Effector CD4-positive, alpha-beta T cell (primary cell): ENCODE measurements at regions not wholly inside any gene's neighbourhood (a gene's known extent, or its start where the extent isn't known, plus 50 kb on each side); places are given as distances from the start of the nearest gene placed in this dataset.

ENCODE experiments used
- DNase-seq: peaks from one replicate; pipeline ENCODE4 v3.0.0-alpha.2; 2020

- DNase-seq, result no peak
Observed at GRCh38 chr10:83165265-83165664, 974.0 kb upstream of the GHITM start.

DNA sequence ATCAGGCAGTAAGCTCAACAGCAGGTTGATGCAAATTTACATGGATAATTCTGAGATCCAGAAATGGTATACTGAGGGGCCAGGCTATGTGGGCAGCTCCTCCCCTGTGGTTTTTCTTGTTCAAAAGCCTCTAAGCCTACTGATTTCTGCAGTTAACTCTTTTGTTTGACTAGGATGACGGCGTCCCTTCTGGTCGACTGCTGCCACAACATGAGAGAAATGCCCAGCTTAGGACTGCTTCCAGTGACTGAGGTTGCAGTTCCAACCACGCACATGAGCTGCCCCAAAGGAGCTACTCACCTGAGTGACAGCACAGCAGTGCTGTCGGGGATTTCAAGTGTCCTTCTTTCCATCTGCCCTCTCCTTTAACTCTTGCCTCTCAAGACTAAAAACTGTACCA lies 973.0 kb upstream of the GHITM start:
- no peak for DNase-seq

- DNase-seq, result no peak
Observed at GRCh38 chr10:83167081-83167480, 972.2 kb upstream of the GHITM start.

- no peak for DNase-seq
Observed at GRCh38 chr10:83176901-83177300, 962.4 kb upstream of the GHITM start.

DNA sequence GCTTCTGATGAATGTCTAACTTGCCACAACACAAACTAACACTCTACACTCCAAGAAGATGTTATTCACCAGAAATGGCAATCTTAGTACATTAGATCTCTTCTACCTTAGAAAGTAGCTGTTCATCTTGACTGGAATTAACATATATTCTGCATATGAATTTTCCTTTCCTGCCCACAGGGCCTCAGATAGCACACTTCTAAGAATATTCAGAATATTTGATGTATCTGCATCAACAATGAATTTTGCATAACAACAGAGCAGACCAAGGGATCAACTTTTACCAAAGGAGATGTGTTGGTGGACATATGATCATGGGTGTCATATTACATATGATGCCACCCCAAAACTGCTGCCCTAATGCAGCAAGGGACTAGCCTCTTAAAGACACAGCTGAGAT lies 960.8 kb upstream of the GHITM start:
- DNase-seq, result no peak

- DNase-seq, result no peak
Observed at GRCh38 chr10:83179371-83179770, 959.9 kb upstream of the GHITM start.

DNA sequence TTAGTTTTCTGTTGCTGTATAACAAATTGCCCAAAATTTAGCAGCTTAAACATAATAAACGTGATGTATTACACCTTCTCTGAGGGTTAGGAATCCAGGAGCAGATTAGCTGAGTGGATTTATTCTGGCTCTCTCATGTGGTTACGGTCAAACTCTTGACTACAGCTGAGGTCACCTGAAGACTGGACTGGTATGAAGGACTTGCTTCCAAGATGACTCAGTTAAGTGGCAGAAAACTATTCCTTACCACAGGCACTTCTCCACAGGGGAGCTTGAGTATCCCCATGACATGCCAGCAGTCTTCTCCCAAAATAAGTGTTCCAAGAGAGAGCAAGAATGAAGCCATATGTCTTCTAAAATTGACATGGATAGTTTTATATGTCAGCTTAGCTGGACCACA lies 957.2 kb upstream of the GHITM start:
- no peak for DNase-seq

DNA sequence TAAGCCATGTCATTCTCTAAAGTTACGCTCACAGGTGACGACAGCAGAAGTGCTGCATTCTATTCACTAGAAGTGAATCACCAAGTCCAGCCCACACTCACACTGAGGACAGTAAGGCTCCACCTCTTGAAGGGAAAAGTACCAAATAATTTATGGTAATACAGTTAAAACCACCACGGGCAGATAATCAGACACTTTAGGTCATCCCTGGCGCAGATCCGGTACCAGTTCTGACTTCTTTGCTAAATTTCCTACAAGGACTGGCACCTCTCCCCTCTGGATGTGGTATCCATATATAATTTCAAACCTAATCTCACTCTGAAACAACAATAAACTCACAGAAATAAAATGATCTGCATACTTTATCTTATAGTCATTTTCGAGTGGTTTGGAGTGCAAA lies 954.7 kb upstream of the GHITM start:
- DNase-seq, result no peak

GRCh38 chr10:83190614-83191013 lies 948.7 kb upstream of the GHITM start:
- no peak for DNase-seq

- no peak for DNase-seq
Observed at GRCh38 chr10:83193026-83193425, 946.3 kb upstream of the GHITM start.

GRCh38 chr10:83195021-83195420 lies 944.3 kb upstream of the GHITM start:
- no peak for DNase-seq

DNA sequence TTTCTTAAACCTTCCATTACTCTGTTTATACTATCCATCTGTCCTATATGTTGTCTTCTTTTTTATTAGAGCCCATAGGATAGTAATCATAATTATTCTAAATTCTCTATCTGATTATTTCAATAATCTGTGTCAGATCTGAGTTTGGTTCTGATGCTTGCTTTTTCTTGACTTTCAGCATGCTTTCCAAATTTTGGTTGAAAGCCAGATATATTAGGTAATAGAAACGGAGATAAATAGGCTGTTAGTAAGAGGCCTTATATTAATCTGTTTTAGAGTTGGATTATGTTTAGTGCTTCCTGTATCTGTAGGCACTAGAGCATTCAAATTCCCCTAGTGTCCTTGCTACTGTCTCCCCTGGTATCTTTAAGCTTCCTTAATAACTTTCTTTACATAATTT lies 939.9 kb upstream of the GHITM start:
- no peak for DNase-seq

GRCh38 chr10:83205861-83206260 lies 933.4 kb upstream of the GHITM start:
- no peak for DNase-seq

DNA sequence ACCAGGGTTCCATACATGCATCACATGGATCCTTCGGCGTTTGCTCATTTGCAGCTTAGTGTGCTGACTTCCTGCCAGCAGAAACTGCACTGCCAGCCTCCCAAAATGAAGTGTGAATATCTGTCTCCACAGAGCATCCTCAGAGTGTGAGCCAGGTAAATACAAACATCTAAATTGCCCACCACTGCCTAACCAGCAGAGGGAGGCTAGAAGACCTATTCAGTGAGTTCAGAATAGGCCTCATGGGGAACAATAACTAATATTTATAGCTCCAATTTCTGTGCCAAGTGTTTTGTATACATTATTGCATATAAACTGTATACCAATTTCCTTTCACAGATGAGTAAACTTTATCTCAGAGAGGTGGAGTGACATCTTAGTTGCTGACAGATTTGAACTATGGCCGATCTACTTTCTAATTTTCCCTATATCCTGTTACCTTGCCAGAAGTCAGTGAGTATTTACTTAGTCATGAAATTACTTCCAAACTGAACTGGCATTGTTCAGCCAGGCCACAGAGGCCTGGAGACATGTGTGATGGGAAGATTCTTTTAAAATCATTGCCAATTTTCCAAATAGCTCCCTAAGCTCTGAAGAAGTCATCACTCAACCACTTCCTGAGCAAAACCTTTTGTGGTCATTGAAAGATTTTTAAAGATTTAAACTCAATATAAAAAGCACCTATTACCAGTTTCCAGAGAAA lies 926.5 kb upstream of the GHITM start:
- no peak for DNase-seq

- DNase-seq, result no peak
Observed at GRCh38 chr10:83214136-83214535, 925.2 kb upstream of the GHITM start.

DNA sequence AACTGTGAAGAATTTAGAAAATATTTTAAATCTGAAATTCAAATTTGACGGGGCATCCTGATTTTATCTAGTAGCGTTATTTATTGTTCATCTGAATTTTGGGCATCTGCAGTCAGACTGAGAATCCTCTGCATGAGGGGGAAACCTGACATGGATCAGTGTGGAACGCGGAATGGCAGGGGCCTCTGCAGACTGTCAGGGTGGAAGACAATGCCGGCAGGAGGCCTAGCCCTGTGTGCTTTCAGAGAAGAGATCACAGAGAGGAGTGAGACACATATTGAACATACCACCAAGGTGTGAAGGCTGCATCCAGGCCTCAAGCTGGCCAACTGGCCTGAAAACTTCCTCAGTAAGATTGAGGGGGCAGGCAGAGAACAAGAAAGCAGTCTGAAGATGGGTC lies 921.1 kb upstream of the GHITM start:
- no peak for DNase-seq

DNA sequence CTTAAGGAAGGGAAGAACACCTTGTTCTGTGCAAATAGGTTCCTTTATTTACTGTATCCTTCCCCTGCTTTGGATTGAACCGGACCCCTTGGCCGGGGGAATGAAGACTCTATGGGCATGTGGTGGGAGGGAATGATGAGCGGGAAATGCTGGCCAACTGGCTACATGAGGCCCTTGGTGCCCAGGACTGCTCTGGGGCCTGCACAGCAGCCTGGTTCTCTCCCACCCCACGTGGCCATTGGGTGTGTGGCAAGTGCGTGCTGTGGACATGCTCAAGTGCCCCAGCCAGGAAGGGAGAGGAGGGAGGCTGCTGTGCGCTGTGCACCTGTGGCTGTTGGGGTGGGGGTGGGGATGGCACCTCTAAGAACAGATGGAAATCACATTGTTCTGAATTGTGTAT lies 917.0 kb upstream of the GHITM start:
- DNase-seq, result no peak

- no peak for DNase-seq
Observed at GRCh38 chr10:83222832-83223742, 916.2 kb upstream of the GHITM start.

GRCh38 chr10:83225781-83226180 lies 913.5 kb upstream of the GHITM start:
- DNase-seq, result no peak

- DNase-seq, result no peak
Observed at GRCh38 chr10:83229991-83230390, 909.3 kb upstream of the GHITM start.

GRCh38 chr10:83233691-83234090 lies 905.6 kb upstream of the GHITM start:
- no peak for DNase-seq

DNA sequence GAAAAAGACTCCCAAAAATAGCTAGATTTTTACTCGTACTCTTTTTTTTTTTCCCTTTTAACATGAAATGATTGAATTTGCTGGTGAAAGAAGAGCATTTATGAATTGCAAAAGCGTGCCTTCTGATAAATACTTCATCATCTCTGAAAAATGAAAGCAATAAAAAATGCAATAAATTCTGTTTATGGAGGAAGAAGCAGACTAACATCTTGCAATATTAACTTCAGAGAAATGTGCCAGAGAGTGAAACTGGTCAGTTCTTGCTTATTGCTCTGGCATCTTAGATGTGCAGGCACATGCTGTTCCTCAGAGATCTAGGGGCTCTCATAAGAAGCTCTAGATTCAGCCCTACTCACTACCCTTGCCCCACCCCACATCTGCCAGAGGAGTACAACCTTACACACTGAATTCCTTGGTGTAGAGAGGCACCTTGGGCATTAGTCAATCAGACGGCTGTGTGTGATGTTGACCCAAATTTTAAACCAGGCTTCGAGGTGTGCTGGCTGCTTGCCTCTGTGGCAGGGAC lies 891.1 kb upstream of the GHITM start:
- DNase-seq, result no peak

GRCh38 chr10:83250396-83250795 lies 888.9 kb upstream of the GHITM start:
- DNase-seq, result no peak

GRCh38 chr10:83252169-83252568 lies 887.1 kb upstream of the GHITM start:
- no peak for DNase-seq
